ENCODE measurements at regions not wholly inside any gene's neighbourhood (a gene's known extent, or its start where the extent isn't known, plus 50 kb on each side); places are given as distances from the start of the nearest gene placed in this dataset.

DNA sequence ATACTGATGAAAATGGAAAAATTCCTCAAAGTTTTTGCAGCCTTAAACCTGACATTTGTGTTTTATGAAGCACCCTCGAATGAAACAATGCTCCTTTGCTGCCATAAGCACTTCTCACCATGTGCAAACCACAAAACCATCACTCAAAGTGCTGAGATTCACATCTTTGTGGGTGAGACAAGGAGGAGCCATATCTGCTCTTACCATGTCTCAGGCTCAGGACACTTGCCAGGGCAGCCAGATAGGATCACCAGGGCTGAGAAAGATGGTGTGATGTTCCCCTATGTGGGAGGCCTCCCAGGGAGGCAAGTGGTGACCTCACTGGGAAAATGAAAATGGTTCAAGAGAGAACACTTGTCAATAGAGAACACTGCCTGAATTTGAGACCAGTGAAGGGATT is 120.4 kb downstream of the CCDC34 start:
- Histone ChIP-seq H3K4me3 (ENCODE audit: control extremely low read depth in 1 of 5, extremely low read depth in 1 of 5, insufficient read depth in 1 of 5, low read depth in 2 of 5, low read length in 4 of 5) (no peak overlapping the region), H3K9me3 (ENCODE audit: control extremely low read depth in 1 of 3, control insufficient read depth in 2 of 3, insufficient read depth in 1 of 3, low read length in 2 of 3) (no peaks in the 10 kb centered on the region), H3K36me3 (replicated peaks in 1 of 2; ENCODE audit: control extremely low read depth in 1 of 2, control insufficient read depth in 1 of 2, extremely low read depth in 1 of 2, insufficient read depth in 2 of 2, low read length in 1 of 2) (no peaks in the 10 kb centered on the region), H3K4me1 (ENCODE audit: control insufficient read depth in 2 of 2, insufficient read depth in 2 of 2, low read length in 2 of 2) (no peaks in the 10 kb centered on the region), H4K20me1 (ENCODE audit: control insufficient read depth, insufficient read depth, low read length, poor library complexity, severe bottlenecking) (no peaks in the 10 kb centered on the region), H2AFZ (ENCODE audit: insufficient read depth, low read depth, low read length, poor library complexity, severe bottlenecking) (no peak overlapping the region), H3K27me3 (replicated peaks in 1 of 4; ENCODE audit: control extremely low read depth in 1 of 4, control insufficient read depth in 3 of 4, insufficient read depth in 4 of 4, low read length in 3 of 4) (no peaks in the 10 kb centered on the region), H3K4me2 (replicated peaks; ENCODE audit: low read depth, low read length, poor library complexity, severe bottlenecking) (no peak overlapping the region), H3K27ac (ENCODE audit: low read length in 2 of 2) (no peak overlapping the region), H3K79me2 (ENCODE audit: control insufficient read depth, insufficient read depth, low read length) (no peaks in the 10 kb centered on the region), H3K9ac (ENCODE audit: low read length) (no peak overlapping the region)
- no peak for TF ChIP-seq EZH2 (IDR thresholded peaks at IDR 0.05; ENCODE audit: borderline replicate concordance, insufficient read depth, low read depth, low read length, poor library complexity, severe bottlenecking)
- TF ChIP-seq, protein P1, sequence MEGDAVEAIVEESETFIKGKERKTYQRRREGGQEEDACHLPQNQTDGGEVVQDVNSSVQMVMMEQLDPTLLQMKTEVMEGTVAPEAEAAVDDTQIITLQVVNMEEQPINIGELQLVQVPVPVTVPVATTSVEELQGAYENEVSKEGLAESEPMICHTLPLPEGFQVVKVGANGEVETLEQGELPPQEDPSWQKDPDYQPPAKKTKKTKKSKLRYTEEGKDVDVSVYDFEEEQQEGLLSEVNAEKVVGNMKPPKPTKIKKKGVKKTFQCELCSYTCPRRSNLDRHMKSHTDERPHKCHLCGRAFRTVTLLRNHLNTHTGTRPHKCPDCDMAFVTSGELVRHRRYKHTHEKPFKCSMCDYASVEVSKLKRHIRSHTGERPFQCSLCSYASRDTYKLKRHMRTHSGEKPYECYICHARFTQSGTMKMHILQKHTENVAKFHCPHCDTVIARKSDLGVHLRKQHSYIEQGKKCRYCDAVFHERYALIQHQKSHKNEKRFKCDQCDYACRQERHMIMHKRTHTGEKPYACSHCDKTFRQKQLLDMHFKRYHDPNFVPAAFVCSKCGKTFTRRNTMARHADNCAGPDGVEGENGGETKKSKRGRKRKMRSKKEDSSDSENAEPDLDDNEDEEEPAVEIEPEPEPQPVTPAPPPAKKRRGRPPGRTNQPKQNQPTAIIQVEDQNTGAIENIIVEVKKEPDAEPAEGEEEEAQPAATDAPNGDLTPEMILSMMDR (IDR thresholded peaks at IDR 0.05) = no peak
- DNase-seq (no peak), ATAC-seq (ENCODE audit: low read depth) (no peak)
- no peaks in the 10 kb centered on the region for H3K4me1 Mint-ChIP-seq
- ChIA-PET POLR2A (no interaction called here), CTCF (no interaction called here)
- peaks cover 10% of the 10 kb centered on the region for H3K27me3 Mint-ChIP-seq
- no peaks in the 10 kb centered on the region for H3K9me3 Mint-ChIP-seq (ENCODE audit: insufficient read depth)
- H3K4me3 Mint-ChIP-seq = no peak overlapping the region
- WGBS (ENCODE audit: insufficient coverage) = no CpG with 5 or more reads among the region's 1 CpG
- no peak overlapping the region for H3K27ac Mint-ChIP-seq
- intact Hi-C loops (cut with micrococcal nuclease) = no loop called here

DNA sequence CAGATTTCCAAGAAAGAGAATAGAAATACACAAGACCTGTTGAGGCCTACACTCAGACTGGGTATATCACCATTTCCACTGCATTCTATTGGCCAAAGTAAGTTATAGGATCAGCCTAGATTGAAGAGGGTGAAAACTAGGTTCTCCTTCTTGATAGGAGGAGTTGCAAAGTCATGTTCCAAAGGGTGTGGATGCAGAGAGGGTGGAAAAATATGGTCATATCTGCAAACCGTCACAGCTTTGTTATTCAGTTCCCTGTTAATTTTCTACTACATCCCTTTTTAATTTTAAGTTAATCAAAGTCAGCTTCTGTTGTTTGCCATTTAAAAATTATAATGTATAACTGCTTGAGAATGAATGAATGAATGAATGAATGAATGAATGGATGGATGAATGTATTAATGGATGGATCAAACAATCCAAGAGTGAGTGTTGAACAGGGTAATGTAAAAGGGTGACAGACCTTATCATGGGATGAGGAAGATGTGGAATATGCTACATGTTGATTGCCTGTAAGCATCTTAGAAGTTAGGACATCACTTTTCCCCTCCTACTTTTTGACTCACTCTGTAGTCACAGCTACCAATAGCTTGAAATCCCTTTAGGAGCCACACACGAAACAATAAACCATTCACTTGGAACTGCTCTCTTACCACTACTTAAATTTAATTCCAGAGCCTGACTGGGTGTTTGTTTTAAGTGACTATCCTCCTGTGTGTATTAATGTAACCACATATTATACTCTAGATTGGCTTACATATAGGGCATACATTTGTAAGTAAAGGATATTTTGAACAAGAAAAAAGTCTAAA is 121.5 kb downstream of the CCDC34 start:
- intact Hi-C loops (cut with micrococcal nuclease) = no loop called here
- no peak overlapping the region for H3K4me2 ChIP-seq (replicated peaks; ENCODE audit: low read depth, low read length, poor library complexity, severe bottlenecking)
- H3K79me2 ChIP-seq (ENCODE audit: control insufficient read depth, insufficient read depth, low read length) = no peaks in the 10 kb centered on the region
- no peaks in the 10 kb centered on the region for H4K20me1 ChIP-seq (ENCODE audit: control insufficient read depth, insufficient read depth, low read length, poor library complexity, severe bottlenecking)
- no peaks in the 10 kb centered on the region for H3K36me3 ChIP-seq (replicated peaks in 1 of 2; ENCODE audit: control extremely low read depth in 1 of 2, control insufficient read depth in 1 of 2, extremely low read depth in 1 of 2, insufficient read depth in 2 of 2, low read length in 1 of 2)
- H3K4me3 ChIP-seq (ENCODE audit: control extremely low read depth in 1 of 5, extremely low read depth in 1 of 5, insufficient read depth in 1 of 5, low read depth in 2 of 5, low read length in 4 of 5) = no peak overlapping the region
- H3K27ac ChIP-seq (ENCODE audit: low read length in 2 of 2) = no peak overlapping the region
- H2AFZ ChIP-seq (ENCODE audit: insufficient read depth, low read depth, low read length, poor library complexity, severe bottlenecking) = no peak overlapping the region
- H3K4me3 Mint-ChIP-seq = no peak overlapping the region
- H3K4me1 Mint-ChIP-seq = no peaks in the 10 kb centered on the region
- H3K27ac Mint-ChIP-seq = no peak overlapping the region
- no peaks in the 10 kb centered on the region for H3K9me3 Mint-ChIP-seq (ENCODE audit: insufficient read depth)
- H3K27me3 ChIP-seq (replicated peaks in 1 of 4; ENCODE audit: control extremely low read depth in 1 of 4, control insufficient read depth in 3 of 4, insufficient read depth in 4 of 4, low read length in 3 of 4) = no peaks in the 10 kb centered on the region
- H3K4me1 ChIP-seq (ENCODE audit: control insufficient read depth in 2 of 2, insufficient read depth in 2 of 2, low read length in 2 of 2) = no peaks in the 10 kb centered on the region
- CTCF ChIA-PET = no interaction called here
- POLR2A ChIA-PET = no interaction called here
- no peak for DNase-seq
- peaks cover 10% of the 10 kb centered on the region for H3K27me3 Mint-ChIP-seq
- H3K9me3 ChIP-seq (ENCODE audit: control extremely low read depth in 1 of 3, control insufficient read depth in 2 of 3, insufficient read depth in 1 of 3, low read length in 2 of 3) = no peaks in the 10 kb centered on the region
- TF ChIP-seq EZH2 (IDR thresholded peaks at IDR 0.05; ENCODE audit: borderline replicate concordance, insufficient read depth, low read depth, low read length, poor library complexity, severe bottlenecking) = no peak
- TF ChIP-seq, protein P1 (IDR thresholded peaks at IDR 0.05) = no peak
- no CpG with 5 or more reads among the region's 2 CpGs for WGBS (ENCODE audit: insufficient coverage)
- no peak overlapping the region for H3K9ac ChIP-seq (ENCODE audit: low read length)
- no peak for ATAC-seq (ENCODE audit: low read depth)

Data from B cell (primary cell).